PC-3 (cell line): ENCODE measurements at regions not wholly inside any gene's neighbourhood (a gene's known extent, or its start where the extent isn't known, plus 50 kb on each side); places are given as distances from the start of the nearest gene placed in this dataset.

Experiments
- ATAC-seq: fragments of 200-7000 bp; cut with Tn5 transposase; 2 replicates; pipeline ENCODE4 v1.9.1; 2020; ENCODE audit warnings: mild to moderate bottlenecking, moderate library complexity
- BruUV-seq: library from RNA; stranded (reverse); fragments of 400-500 nt; replicated peaks from 2 replicates; lab custom pipeline; 2021; lab: Mats Ljungman, UMichigan
- CTCF ChIA-PET: fragments of 300-600 bp; sonication (Branson Sonifier 250); formaldehyde crosslinking; loops from one replicate; lab custom pipeline; 2022; ENCODE audit warnings: antibody characterized with exemption; lab: Charles Lee
- POLR2A ChIA-PET: fragments of 300-600 bp; sonication (Branson Sonifier 250); formaldehyde crosslinking; loops from one replicate; lab custom pipeline; 2022; ENCODE audit warnings: antibody characterized with exemption; ENCODE audit not compliant: unreplicated experiment; lab: Charles Lee
- DNase-seq: peaks from one replicate; pipeline ENCODE4 v3.0.0-alpha.2; 2015
- H2AFZ ChIP-seq: fragments of 300-600 bp; sonication (generic); 2 replicates; pipeline ENCODE4 v1.6.0; 2016; ENCODE audit warnings: antibody characterized with exemption, low read length
- H3F3A ChIP-seq: fragments of 300-600 bp; sonication (generic); one replicate; pipeline ENCODE4 v1.6.0; 2017; ENCODE audit warnings: antibody characterized with exemption, low read length, control low read depth, mild to moderate bottlenecking; ENCODE audit not compliant: unreplicated experiment
- H3K27ac ChIP-seq: fragments of 300-600 bp; sonication (generic); 2 replicates; pipeline ENCODE4 v1.5.1; 2016; ENCODE audit warnings: mild to moderate bottlenecking, low read length
- H3K27me3 ChIP-seq: fragments of 300-600 bp; sonication (generic); 2 replicates; pipeline ENCODE4 v1.6.1; 2016; ENCODE audit warnings: low read length, mixed read lengths
- H3K36me3 ChIP-seq: fragments of 300-600 bp; sonication (generic); 2 replicates; pipeline ENCODE4 v1.6.1; 2016; ENCODE audit warnings: low read depth, mixed run types, low read length, mixed read lengths
- H3K4me1 ChIP-seq: fragments of 300-600 bp; sonication (generic); 2 replicates; pipeline ENCODE4 v1.5.1; 2016; ENCODE audit warnings: low read length; ENCODE audit not compliant: insufficient read depth
- H3K4me2 ChIP-seq: fragments of 300-600 bp; sonication (generic); 2 replicates; pipeline ENCODE4 v1.6.0; 2016; ENCODE audit warnings: low read length
- H3K4me3 ChIP-seq: fragments of 300-600 bp; sonication (generic); 2 replicates; pipeline ENCODE4 v1.5.1; 2016; ENCODE audit warnings: mild to moderate bottlenecking, low read length, mixed read lengths
- H3K79me2 ChIP-seq: fragments of 300-600 bp; sonication (generic); 2 replicates; pipeline ENCODE4 v1.6.1; 2017; ENCODE audit warnings: low read length, mixed read lengths
- H3K9ac ChIP-seq: fragments of 300-600 bp; sonication (generic); 2 replicates; pipeline ENCODE4 v1.6.0; 2016; ENCODE audit warnings: mild to moderate bottlenecking, low read length
- H3K9me2 ChIP-seq: fragments of 300-600 bp; sonication (generic); replicated peaks from 2 replicates; pipeline ENCODE4 v1.6.1; 2016; ENCODE audit warnings: mixed run types, low read length, mixed read lengths
- H3K9me3 ChIP-seq: fragments of 300-600 bp; sonication (generic); 2 replicates; pipeline ENCODE4 v1.6.1; 2016; ENCODE audit warnings: low read length, mixed read lengths
- H4K20me1 ChIP-seq: fragments of 300-600 bp; sonication (generic); 2 replicates; pipeline ENCODE4 v1.6.1; 2016; ENCODE audit warnings: low read length, mixed read lengths
- EZH2 ChIP-seq: fragments of 300-600 bp; sonication (generic); IDR thresholded peaks from one replicate; pipeline ENCODE4 v1.6.1; 2017; ENCODE audit warnings: antibody characterized with exemption, mild to moderate bottlenecking, low read length; ENCODE audit not compliant: unreplicated experiment
- EZH2phosphoT487 ChIP-seq: fragments of 300-600 bp; sonication (generic); IDR thresholded peaks from 2 replicates; pipeline ENCODE4 v1.6.1; 2018; ENCODE audit warnings: mild to moderate bottlenecking, antibody characterized with exemption, low read length, borderline replicate concordance
- intact Hi-C: fragments of 100-400 bp; cut with micrococcal nuclease; formaldehyde crosslinking; loops from 2 replicates; pipeline ENCODE4 v1.9.0; 2023
- TF ChIP-seq, protein P1 (sequence below): fragments of 300-600 bp; sonication (generic); conservative IDR thresholded peaks from 2 replicates; pipeline ENCODE4 v1.5.1; 2017; ENCODE audit warnings: antibody characterized with exemption, low read depth, mild to moderate bottlenecking, low read length

DNA sequence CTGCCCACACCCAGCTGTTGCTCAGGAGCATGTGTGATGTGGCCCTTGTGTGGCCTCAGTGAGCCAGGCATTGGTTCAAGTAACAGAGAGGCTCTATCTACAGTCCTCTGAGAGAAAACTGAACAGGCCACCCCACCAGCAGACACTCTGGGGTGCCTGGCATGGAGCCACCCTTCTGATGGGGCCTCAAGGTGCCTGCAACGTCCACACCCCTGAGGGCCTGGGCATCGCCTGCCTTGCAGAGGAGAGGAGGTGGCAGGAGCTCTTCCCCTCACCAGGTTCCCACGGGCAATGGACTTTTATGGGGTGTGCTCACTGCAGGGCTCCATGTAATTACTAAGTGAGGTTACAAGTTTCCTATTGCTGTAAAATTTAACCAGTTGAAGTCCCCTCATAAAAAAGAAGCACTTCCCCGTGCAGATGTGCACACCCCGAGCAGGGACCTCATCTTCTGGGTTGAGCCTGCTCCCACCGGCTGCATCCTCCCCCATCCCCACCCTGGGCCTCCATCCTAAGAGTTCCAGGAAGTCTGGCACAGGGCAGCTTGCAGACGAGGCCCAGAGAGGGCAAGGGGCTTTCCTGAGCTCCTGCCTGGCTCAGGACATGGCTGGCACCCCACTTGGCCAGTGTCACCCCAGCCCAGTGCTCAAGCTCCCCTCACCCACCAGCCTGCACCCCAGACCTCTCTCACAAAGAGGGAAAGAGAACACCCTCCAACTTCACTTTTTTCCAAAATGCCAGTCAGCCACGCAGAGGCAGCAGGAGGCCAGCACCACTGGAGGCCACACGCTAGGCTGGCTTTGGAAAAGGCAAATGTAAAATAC is 270.4 kb upstream of the RTL1 start:
- POLR2A ChIA-PET, result no interaction called here
- no peaks in the 10 kb centered on the region for H4K20me1 ChIP-seq
- CTCF ChIA-PET, result no interaction called here
- H3K4me2 ChIP-seq, result no peak overlapping the region
- no peaks in the 10 kb centered on the region for H3K9me2 ChIP-seq
- H2AFZ ChIP-seq, result no peak overlapping the region
- H3K36me3 ChIP-seq, result no peaks in the 10 kb centered on the region
- intact Hi-C loops, result no loop called here
- no peak for ATAC-seq
- BruUV-seq, result no TSS peak
- no peaks in the 10 kb centered on the region for H3K27me3 ChIP-seq
- no peak overlapping the region for H3K27ac ChIP-seq
- TF ChIP-seq, protein P1, sequence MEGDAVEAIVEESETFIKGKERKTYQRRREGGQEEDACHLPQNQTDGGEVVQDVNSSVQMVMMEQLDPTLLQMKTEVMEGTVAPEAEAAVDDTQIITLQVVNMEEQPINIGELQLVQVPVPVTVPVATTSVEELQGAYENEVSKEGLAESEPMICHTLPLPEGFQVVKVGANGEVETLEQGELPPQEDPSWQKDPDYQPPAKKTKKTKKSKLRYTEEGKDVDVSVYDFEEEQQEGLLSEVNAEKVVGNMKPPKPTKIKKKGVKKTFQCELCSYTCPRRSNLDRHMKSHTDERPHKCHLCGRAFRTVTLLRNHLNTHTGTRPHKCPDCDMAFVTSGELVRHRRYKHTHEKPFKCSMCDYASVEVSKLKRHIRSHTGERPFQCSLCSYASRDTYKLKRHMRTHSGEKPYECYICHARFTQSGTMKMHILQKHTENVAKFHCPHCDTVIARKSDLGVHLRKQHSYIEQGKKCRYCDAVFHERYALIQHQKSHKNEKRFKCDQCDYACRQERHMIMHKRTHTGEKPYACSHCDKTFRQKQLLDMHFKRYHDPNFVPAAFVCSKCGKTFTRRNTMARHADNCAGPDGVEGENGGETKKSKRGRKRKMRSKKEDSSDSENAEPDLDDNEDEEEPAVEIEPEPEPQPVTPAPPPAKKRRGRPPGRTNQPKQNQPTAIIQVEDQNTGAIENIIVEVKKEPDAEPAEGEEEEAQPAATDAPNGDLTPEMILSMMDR, result no peak
- no peak for TF ChIP-seq EZH2
- no peak for DNase-seq
- no peaks in the 10 kb centered on the region for H3K4me1 ChIP-seq
- no peaks in the 10 kb centered on the region for H3F3A ChIP-seq
- no peaks in the 10 kb centered on the region for H3K9me3 ChIP-seq
- no peak overlapping the region for H3K4me3 ChIP-seq
- H3K9ac ChIP-seq, result no peak overlapping the region
- H3K79me2 ChIP-seq, result no peaks in the 10 kb centered on the region

DNA sequence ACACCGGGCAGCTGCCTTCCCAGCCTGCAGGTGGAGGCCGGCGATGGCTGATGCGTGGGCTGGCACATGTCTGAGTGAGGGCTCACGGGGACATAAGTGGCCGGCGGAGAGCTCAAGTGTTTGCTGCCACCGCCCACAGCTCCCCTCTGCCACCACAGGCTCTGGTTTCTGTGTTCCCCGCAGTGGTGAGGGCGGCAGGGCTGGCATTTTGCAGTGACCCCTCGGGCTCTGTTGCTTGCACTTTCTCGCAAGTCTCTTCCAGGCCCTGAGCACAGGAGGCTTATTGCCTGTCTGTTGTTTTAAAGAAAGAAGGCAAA is 271.0 kb upstream of the RTL1 start:
- no peak overlapping the region for H2AFZ ChIP-seq
- no peak overlapping the region for H3K9ac ChIP-seq
- H3F3A ChIP-seq, result no peaks in the 10 kb centered on the region
- DNase-seq (no peak), ATAC-seq (no peak)
- TF ChIP-seq EZH2 (no peak), EZH2phosphoT487 (no peak)
- TF ChIP-seq, protein P1, result no peak
- no peak overlapping the region for H3K4me3 ChIP-seq
- no peaks in the 10 kb centered on the region for H3K9me2 ChIP-seq
- H3K27ac ChIP-seq, result no peak overlapping the region
- BruUV-seq, result no TSS peak
- no peaks in the 10 kb centered on the region for H4K20me1 ChIP-seq
- H3K4me1 ChIP-seq, result no peaks in the 10 kb centered on the region
- H3K27me3 ChIP-seq, result no peaks in the 10 kb centered on the region
- ChIA-PET CTCF (no interaction called here), POLR2A (no interaction called here)
- no peaks in the 10 kb centered on the region for H3K79me2 ChIP-seq
- intact Hi-C loops, result no loop called here
- no peaks in the 10 kb centered on the region for H3K9me3 ChIP-seq
- H3K36me3 ChIP-seq, result no peaks in the 10 kb centered on the region
- no peak overlapping the region for H3K4me2 ChIP-seq

DNA sequence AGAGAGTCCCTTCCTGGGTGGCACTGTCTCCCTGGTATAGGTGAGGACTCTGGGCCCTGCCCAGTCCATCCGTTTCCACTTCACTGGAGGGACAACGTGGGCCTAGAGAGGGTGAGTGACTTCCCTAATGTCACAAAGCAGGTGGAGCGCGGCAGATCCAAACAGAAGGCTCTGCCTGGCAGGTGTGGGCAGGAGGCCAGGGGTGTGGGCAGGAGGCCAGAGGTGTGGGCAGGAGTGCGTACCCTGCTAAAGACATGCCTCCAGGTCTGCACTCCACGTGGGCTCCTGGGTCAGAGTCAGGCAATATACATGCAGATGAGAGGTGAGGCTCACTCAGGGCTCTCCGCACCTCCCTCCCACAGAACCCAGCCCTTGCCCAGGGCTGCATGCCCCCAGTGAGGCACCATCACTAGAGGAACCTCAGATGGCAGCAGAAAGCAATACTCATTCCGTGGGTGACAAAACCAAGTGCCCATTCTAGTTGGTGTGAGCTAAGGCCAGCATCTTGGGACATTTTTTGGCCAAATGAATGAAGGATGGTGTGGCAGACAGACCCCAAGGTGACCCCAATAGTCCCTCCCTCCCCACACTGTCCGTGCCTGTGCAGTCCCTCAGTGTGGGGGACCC is 271.6 kb upstream of the RTL1 start:
- Histone ChIP-seq H3F3A (no peaks in the 10 kb centered on the region), H3K9ac (no peak overlapping the region), H3K4me1 (no peaks in the 10 kb centered on the region), H3K9me2 (no peaks in the 10 kb centered on the region), H3K79me2 (no peaks in the 10 kb centered on the region), H2AFZ (no peak overlapping the region), H3K27me3 (no peaks in the 10 kb centered on the region), H3K4me2 (no peak overlapping the region), H3K27ac (no peak overlapping the region), H3K9me3 (no peaks in the 10 kb centered on the region), H3K4me3 (no peak overlapping the region), H4K20me1 (no peaks in the 10 kb centered on the region), H3K36me3 (no peaks in the 10 kb centered on the region)
- DNase-seq, result no peak
- TF ChIP-seq EZH2phosphoT487, result no peak
- TF ChIP-seq, protein P1, result no peak
- no peak for TF ChIP-seq EZH2
- CTCF ChIA-PET, result no interaction called here
- BruUV-seq, result no TSS peak
- POLR2A ChIA-PET, result no interaction called here
- intact Hi-C loops, result no loop called here
- no peak for ATAC-seq
